Body of pancreas (tissue), 4 donors: ENCODE measurements at regions not wholly inside any gene's neighbourhood (a gene's known extent, or its start where the extent isn't known, plus 50 kb on each side); places are given as distances from the start of the nearest gene placed in this dataset.

ENCODE experiments used
- ATAC-seq: fragments of 150-250 bp; one replicate; pipeline ENCODE4 v1.9.1; 2016
- DNase-seq, 4 donors: peaks; one replicate each; pipeline ENCODE4 v3.0.0-alpha.2; 2019
- H3K27ac ChIP-seq, 4 donors: fragments of 200-600 bp; sonication (generic); 1 replicate in 3 of 4; 2 replicates in 1 of 4; pipeline versions ENCODE4 v1.5.1 to v1.6.1; 2016 to 2019; ENCODE audit warnings: mild to moderate bottlenecking in 1 of 4, mixed read lengths in 1 of 4, moderate library complexity in 1 of 4
- H3K27me3 ChIP-seq, 2 donors: fragments of 200-600 bp; sonication (generic); one replicate each; pipeline ENCODE4 v1.6.0; 2016; ENCODE audit warnings: mild to moderate bottlenecking in 1 of 2
- H3K36me3 ChIP-seq, 2 donors: fragments of 200-600 bp; sonication (generic); replicated peaks in 1 of 2; 2 replicates each; pipeline ENCODE4 v1.5.1; 2016; ENCODE audit warnings: low read depth in 2 of 2; ENCODE audit not compliant: insufficient read depth in 1 of 2
- H3K4me1 ChIP-seq: fragments of 200-600 bp; sonication (generic); one replicate; pipeline ENCODE4 v1.6.0; 2016
- H3K4me3 ChIP-seq, 2 donors: fragments of 200-600 bp; sonication (generic); 1 replicate in 1 of 2; 2 replicates in 1 of 2; pipeline ENCODE4 v1.5.1; 2016 to 2019
- H3K9me3 ChIP-seq, 3 donors: fragments of 200-600 bp; sonication (generic); 1 replicate in 2 of 3; 2 replicates in 1 of 3; pipeline ENCODE4 v1.5.1; 2016
- CTCF ChIP-seq, 7 experiments: fragments of 450-650 bp in 4 of 7; fragments of 200-600 bp in 3 of 7; sonication (generic) in 3 of 7; IDR thresholded peaks; one replicate each; pipeline ENCODE4 v1.5.1; 2016 to 2019; ENCODE audit warnings: antibody characterized with exemption in 7 of 7
- POLR2A ChIP-seq, 3 donors: fragments of 450-650 bp; IDR thresholded peaks; one replicate each; pipeline ENCODE4 v1.6.1; 2016; ENCODE audit warnings: antibody characterized with exemption in 3 of 3, mild to moderate bottlenecking in 2 of 3
- WGBS, 2 donors: methylation state at CpG; one replicate each; pipeline ENCODE4 v1.1.5; 2017; 5-methylcytosine and 5-hydroxymethylcytosine counted together
- intact Hi-C: fragments of 100-400 bp; cut with DNase I; formaldehyde crosslinking; loops from one replicate; pipeline ENCODE4 v1.15.1; 2023

- no peaks in the 10 kb centered on the region for H3K36me3 ChIP-seq
- ATAC-seq (no peak), DNase-seq (no peak)
- intact Hi-C loops, result no loop called here
- WGBS, 2 donors, result 78 to 89% methylated on average over 8 to 9 of the region's 9 CpGs
- H3K27me3 ChIP-seq, result no peaks in the 10 kb centered on the region
- H3K4me3 ChIP-seq, result no peak overlapping the region
- H3K27ac ChIP-seq, result peak overlapping the region in 2 of 4 donors; percentile 80 to 85
- H3K9me3 ChIP-seq, result no peaks in the 10 kb centered on the region
- TF ChIP-seq POLR2A (IDR thresholded peaks at IDR 0.05), result no peak
- no peak for TF ChIP-seq CTCF (IDR thresholded peaks at IDR 0.05)
- peaks cover 42% of the 10 kb centered on the region for H3K4me1 ChIP-seq
Observed at GRCh38 chr17:72578817-72579470, 458.1 kb downstream of the SOX9 start.

GRCh38 chr17:72579990-72580320 is 459.1 kb downstream of the SOX9 start:
- peak overlapping the region; percentile 75 to 93 (median 82) for H3K27ac ChIP-seq
- no peaks in the 10 kb centered on the region for H3K36me3 ChIP-seq
- H3K4me3 ChIP-seq, result no peak overlapping the region
- TF ChIP-seq POLR2A (IDR thresholded peaks at IDR 0.05), result no peak
- TF ChIP-seq CTCF (IDR thresholded peaks at IDR 0.05), result no peak
- DNase-seq (no peak), ATAC-seq (no peak)
- no peaks in the 10 kb centered on the region for H3K9me3 ChIP-seq
- no peaks in the 10 kb centered on the region for H3K27me3 ChIP-seq
- intact Hi-C loops, result no loop called here
- WGBS, 2 donors, result 56 to 61% methylated on average over 2 of the region's 2 CpGs
- H3K4me1 ChIP-seq, result peaks cover 42% of the 10 kb centered on the region

GRCh38 chr17:72580321-72581127 is 459.7 kb downstream of the SOX9 start:
- ATAC-seq, result peak; percentile 98
- no peaks in the 10 kb centered on the region for H3K27me3 ChIP-seq
- H3K27ac ChIP-seq, result peak overlapping the region; percentile 75 to 93 (median 82)
- intact Hi-C loops, result no loop called here
- peak; percentile 79 to 93 (median 87) for DNase-seq
- no peak overlapping the region for H3K4me3 ChIP-seq
- 23 to 29% methylated on average over 10 to 11 of the region's 11 CpGs for WGBS, 2 donors
- peak in 2 of 3 donors; percentile 48 to 57 for TF ChIP-seq POLR2A (IDR thresholded peaks at IDR 0.05)
- TF ChIP-seq CTCF (IDR thresholded peaks at IDR 0.05), result peak in 2 of 7 experiments; percentile 14 to 18
- no peaks in the 10 kb centered on the region for H3K36me3 ChIP-seq
- H3K4me1 ChIP-seq, result peaks cover 42% of the 10 kb centered on the region
- no peaks in the 10 kb centered on the region for H3K9me3 ChIP-seq

- 71 to 78% methylated on average over 7 of the region's 7 CpGs for WGBS, 2 donors
- H3K4me3 ChIP-seq, result no peak overlapping the region
- TF ChIP-seq CTCF (IDR thresholded peaks at IDR 0.05) (no peak), POLR2A (IDR thresholded peaks at IDR 0.05) (no peak)
- peaks cover 36% of the 10 kb centered on the region for H3K4me1 ChIP-seq
- DNase-seq, result no peak
- H3K27ac ChIP-seq, result peak overlapping the region; percentile 60 to 86 (median 78)
- H3K27me3 ChIP-seq, result peaks cover 0 to 9% of the 10 kb centered on the region in 2 donors
- H3K36me3 ChIP-seq, result no peaks in the 10 kb centered on the region
- ATAC-seq, result no peak
- H3K9me3 ChIP-seq, result no peaks in the 10 kb centered on the region
- intact Hi-C loops, result no loop called here
Observed at GRCh38 chr17:72587156-72587555, 466.3 kb downstream of the SOX9 start.
